Large intestine (tissue), 3 donors: ENCODE measurements at regions not wholly inside any gene's neighbourhood (a gene's known extent, or its start where the extent isn't known, plus 50 kb on each side); places are given as distances from the start of the nearest gene placed in this dataset.
"Not testable (repeated sequence)": the region's sequence is repeated elsewhere in the genome, so short reads cannot be mapped to it uniquely, and the experiment has no call there.

Experiments used
- DNase-seq, 2 donors: peaks; one replicate each; pipeline versions ENCODE4 v3.0.0 to v3.0.0-alpha.2; 2013
- H3K27ac ChIP-seq: one replicate; pipeline ENCODE4 v1.5.1; 2013; ENCODE audit warnings: low read length
- H3K27me3 ChIP-seq: 2 replicates; pipeline ENCODE4 v1.6.1; 2013; ENCODE audit warnings: low read length; ENCODE audit not compliant: control insufficient read depth, insufficient read depth
- H3K36me3 ChIP-seq: 2 replicates; pipeline ENCODE4 v1.6.1; 2013; ENCODE audit warnings: low read length; ENCODE audit not compliant: control insufficient read depth, insufficient read depth
- H3K4me1 ChIP-seq: one replicate; pipeline ENCODE4 v1.6.1; 2013; ENCODE audit warnings: low read length; ENCODE audit not compliant: control insufficient read depth, insufficient read depth
- H3K4me3 ChIP-seq: one replicate; pipeline ENCODE4 v1.5.1; 2013; ENCODE audit warnings: low read length
- H3K9me3 ChIP-seq: one replicate; pipeline ENCODE4 v1.6.1; 2013; ENCODE audit warnings: mild to moderate bottlenecking, low read depth, low read length, moderate library complexity; ENCODE audit not compliant: control insufficient read depth
- WGBS: methylation state at CpG from one replicate; pipeline ENCODE4 v1.1.5; 2013; ENCODE audit warnings: low lambda C conversion rate; ENCODE audit not compliant: insufficient coverage; 5-methylcytosine and 5-hydroxymethylcytosine counted together

DNA sequence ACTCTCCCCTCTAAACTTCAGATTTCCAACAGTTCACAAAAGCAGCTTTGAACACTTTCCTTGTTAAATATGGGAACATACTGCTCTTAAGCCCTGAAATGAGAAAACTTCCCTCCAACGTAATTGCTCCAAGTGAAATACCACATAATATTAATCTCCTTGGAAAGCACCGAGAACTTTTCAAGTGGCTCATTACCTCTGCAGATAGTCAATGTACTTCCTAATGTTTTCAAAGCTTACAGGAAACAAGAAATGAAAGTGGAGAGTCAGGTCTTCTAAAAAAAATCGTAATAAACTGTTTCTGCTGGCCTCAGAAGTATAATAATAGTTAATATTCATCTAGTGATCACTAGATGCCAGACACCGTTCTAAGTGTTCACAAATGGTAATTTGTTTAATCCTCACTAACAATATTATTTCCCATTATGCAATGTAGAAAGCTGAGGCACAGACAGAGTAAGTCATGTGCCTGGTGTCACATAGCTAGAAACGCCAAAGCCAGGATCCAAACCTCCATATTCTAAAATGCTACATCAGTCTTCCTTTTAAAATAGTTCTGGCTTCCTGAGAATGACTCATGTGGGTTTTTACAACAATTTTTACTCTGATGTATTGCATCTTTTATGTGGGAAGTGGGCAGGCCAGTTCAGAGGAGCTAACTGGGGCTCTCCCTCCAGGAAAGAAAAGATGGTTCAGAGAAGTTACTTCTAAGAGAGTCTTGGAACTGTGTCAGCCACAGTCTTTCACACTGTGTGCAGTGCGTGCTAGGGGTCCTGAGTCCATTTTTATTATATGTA is 177.2 kb downstream of the PLPPR4 start:
- H3K36me3 ChIP-seq, result no peaks in the 10 kb centered on the region
- WGBS, result 40% methylated on average over 1 of the region's 6 CpGs
- no peak overlapping the region for H3K4me3 ChIP-seq
- H3K9me3 ChIP-seq, result no peaks in the 10 kb centered on the region
- no peak overlapping the region for H3K27ac ChIP-seq
- no peaks in the 10 kb centered on the region for H3K4me1 ChIP-seq
- H3K27me3 ChIP-seq, result no peaks in the 10 kb centered on the region
- no peak for DNase-seq

DNA sequence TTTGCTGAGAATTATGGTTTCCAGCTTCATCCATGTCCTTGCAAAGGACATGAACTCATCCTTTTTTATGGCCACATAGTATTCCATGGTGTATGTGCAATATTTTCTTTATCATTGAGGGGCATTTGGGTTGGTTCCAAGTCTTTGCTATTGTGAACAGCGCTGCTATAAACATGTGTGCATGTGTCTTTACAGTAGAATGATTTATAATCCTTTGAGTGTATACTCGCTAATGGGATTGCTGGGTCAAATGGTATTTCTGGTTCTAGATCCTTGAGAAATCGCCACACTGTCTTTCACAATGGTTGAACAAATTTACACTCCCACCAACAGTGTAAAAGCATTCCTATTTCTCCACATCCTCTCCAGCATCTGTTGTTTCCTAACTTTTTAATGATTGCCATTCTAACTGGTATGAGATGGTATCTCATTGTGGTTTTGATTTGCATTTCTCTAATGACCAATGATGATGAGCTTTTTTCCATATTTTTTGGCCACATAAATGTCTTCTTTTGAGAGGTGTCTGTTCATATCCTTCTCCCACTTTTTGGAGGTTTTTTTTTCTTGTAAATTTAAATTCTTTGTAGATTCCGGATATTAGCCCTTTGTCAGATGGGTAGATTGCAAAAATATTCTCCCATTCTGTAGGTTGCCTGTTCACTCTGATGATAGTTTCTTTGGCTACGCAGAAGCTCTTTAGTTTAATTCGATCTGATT is 180.1 kb downstream of the PLPPR4 start:
- 93% methylated on average over 3 of the region's 6 CpGs for WGBS
- H3K27ac ChIP-seq, H3K4me1 ChIP-seq: not testable (repeated sequence)

DNA sequence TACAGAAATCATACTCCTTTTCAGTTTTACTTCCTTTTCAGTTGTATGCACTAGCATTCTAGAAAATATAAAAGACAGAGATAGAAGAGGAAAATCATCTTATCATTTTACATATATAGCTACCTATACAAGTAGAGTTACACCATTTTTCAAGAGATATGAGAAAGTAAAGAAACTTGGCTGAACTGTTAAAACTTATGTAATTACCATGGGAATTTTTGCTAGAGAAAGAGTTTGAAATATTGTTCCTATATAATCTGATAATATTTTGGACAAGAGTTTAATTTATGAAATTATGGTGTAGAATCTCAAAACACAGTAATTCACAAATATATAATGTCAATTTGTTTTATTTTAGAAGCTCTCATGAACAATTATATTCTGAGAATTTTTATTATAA is 180.8 kb downstream of the PLPPR4 start:
- H3K4me1 ChIP-seq, result no peaks in the 10 kb centered on the region
- H3K9me3 ChIP-seq, result no peaks in the 10 kb centered on the region
- no peaks in the 10 kb centered on the region for H3K27me3 ChIP-seq
- H3K27ac ChIP-seq, result no peak overlapping the region
- no peak overlapping the region for H3K4me3 ChIP-seq
- DNase-seq, result no peak
- H3K36me3 ChIP-seq, result no peaks in the 10 kb centered on the region

More for the DNA sequence above, 180.1 kb downstream of the PLPPR4 start:
- H3K4me3 ChIP-seq, H3K27me3 ChIP-seq, H3K36me3 ChIP-seq, H3K9me3 ChIP-seq, DNase-seq: not testable (repeated sequence)

DNA sequence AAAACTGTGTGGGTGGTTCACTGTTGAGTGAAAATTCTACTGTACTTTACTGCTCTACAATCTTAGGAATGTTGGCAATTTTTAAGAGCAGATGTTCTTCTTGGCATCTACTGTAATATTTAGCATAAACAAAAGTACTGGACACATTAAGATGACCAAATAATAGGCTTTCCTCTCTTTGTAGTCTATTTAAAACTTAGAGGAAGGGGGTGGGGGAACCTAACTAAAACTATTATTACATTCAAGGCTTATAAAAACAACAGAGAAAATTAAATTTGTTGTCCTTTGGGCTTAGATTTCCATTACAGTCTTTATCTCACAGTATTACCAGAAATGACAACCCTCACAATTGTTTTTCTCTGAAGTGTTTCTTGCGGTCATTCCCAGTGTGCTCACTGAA is 181.2 kb downstream of the PLPPR4 start:
- H3K27me3 ChIP-seq, result no peaks in the 10 kb centered on the region
- H3K36me3 ChIP-seq, result no peaks in the 10 kb centered on the region

DNA sequence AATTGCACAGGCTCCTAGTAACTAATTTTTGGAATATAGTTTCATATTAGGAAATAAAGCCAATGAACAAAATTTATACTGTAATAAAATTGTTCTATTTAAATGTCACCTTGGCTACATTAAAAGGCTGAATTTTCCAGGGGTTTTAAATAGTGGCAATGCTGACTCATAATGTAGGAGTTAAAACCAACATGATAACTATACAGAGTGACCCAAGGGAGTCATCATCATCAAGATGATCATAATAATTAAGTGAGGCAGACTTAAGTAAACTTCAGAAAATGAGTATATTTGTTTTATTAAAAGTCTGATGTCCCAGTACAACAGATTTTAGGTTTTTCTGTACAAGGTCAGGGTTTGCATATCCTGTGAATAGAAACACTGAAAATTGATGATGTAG is 183.4 kb downstream of the PLPPR4 start:
- Histone ChIP-seq H3K4me1 (no peaks in the 10 kb centered on the region), H3K36me3 (no peaks in the 10 kb centered on the region), H3K27me3 (no peaks in the 10 kb centered on the region), H3K9me3 (no peaks in the 10 kb centered on the region), H3K27ac (no peak overlapping the region), H3K4me3 (no peak overlapping the region)
- DNase-seq, result no peak

More for the DNA sequence above, 181.2 kb downstream of the PLPPR4 start:
- H3K27ac ChIP-seq, result no peak overlapping the region
- no peak overlapping the region for H3K4me3 ChIP-seq
- H3K4me1 ChIP-seq, result no peaks in the 10 kb centered on the region
- 91% methylated on average over 1 of the region's 1 CpG for WGBS
- DNase-seq, result peak in 1 of 2 donors; percentile 13
- H3K9me3 ChIP-seq, result no peaks in the 10 kb centered on the region

DNA sequence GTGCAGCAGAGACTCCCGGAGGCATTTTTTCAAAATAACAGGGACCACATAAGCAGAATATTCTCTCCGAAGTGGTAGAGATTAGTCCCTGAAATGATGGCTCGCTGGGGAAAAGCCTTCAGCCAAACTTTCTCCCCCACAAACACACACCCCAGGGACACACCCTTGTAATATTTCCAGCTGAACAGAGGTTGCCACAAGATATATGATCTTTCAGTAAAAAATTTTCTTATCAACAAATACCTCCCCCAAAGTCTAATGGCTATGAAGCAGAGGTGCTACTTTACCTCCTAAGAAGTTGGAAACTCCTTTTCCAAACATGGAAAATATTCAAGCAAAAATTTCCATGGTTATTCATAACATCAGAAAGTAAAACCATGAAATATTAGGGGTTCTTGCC is 190.2 kb upstream of the PALMD start:
- H3K4me3 ChIP-seq, result no peak overlapping the region
- no peaks in the 10 kb centered on the region for H3K4me1 ChIP-seq
- H3K9me3 ChIP-seq, result no peaks in the 10 kb centered on the region
- no peaks in the 10 kb centered on the region for H3K27me3 ChIP-seq
- no peak for DNase-seq
- H3K36me3 ChIP-seq, result no peaks in the 10 kb centered on the region
- 100% methylated on average over 1 of the region's 3 CpGs for WGBS
- H3K27ac ChIP-seq, result no peak overlapping the region

DNA sequence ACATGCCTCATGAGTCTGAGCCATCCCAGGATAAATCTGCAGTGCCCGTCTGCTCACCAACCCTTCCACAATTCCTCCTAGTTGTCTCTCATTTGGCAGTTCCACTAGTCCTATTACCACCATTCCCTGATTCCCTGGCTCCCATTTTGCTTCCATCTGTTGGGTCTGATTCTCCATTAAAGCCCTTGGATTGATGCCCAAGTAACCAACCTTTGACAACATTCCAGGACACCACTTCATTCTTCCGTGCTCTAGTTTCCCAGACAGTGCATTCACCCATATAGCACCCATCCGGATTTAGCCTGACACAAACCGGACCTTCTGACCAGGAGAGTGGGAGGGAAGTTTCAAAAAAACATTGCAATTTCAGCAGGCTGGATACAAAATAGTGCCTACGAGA is 189.4 kb upstream of the PALMD start:
- Histone ChIP-seq H3K36me3 (no peaks in the 10 kb centered on the region), H3K27ac (no peak overlapping the region), H3K9me3 (no peaks in the 10 kb centered on the region), H3K4me1 (no peaks in the 10 kb centered on the region), H3K4me3 (no peak overlapping the region), H3K27me3 (no peaks in the 10 kb centered on the region)
- DNase-seq, result no peak
- 100% methylated on average over 1 of the region's 5 CpGs for WGBS

DNA sequence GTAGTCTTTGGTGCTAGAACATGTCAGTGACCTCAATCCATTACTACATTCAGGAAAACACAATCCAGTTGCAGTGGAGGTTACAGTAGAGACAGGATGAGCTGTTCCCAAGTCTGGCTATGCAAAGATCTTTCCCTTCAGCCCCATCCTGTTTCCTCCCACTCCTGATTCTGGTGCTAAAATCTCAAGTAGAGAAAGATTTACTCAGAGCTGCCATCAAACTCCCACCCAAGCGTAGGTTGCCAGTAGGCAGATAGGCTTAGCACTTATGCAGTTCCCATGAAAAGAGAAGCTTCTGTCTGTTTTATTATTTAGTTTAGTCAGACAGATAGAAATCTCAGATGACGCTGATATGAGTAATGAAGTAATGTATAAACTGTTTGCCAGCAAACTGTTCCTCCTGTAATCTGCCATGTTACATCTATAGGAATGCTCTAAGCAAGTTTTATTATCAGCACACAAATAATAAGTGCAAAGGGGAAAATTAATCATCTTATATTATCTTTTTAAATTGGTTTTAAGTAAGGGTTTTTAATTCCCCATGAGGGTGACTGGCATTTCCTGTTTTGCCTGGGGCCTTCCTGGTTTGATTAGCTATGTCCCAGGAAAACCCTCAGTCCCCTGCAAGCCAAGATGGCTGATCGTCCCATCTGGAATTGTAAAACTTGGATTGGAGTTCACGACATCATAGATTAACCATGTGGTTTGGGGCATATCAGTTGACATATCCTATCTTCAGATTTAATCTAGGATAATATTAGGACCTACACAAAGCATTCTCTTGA is 188.3 kb upstream of the PALMD start:
- 80% methylated on average over 2 of the region's 4 CpGs for WGBS
- no peak for DNase-seq
- no peak overlapping the region for H3K27ac ChIP-seq
- no peaks in the 10 kb centered on the region for H3K36me3 ChIP-seq
- H3K9me3 ChIP-seq, result no peaks in the 10 kb centered on the region
- no peaks in the 10 kb centered on the region for H3K4me1 ChIP-seq
- no peaks in the 10 kb centered on the region for H3K27me3 ChIP-seq
- no peak overlapping the region for H3K4me3 ChIP-seq

DNA sequence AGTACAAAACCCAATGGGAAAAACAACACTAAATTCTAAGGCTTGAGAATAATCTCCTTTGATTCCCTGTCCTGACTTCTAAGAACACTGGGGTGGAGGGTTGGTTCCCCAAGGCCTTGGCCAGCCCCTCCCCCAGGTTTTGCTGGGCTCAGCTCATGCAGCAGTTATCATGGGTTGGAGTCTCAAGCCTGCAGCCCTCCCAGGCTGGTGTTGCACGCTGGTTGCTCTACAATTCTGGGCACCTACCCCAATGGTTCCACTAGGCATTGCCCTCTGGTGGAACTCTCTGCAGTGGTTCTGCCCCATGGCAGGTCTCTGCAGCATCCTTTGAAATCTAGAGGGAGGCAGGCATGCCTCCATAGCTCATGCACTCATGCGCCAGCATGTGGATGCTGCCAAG is 184.4 kb upstream of the PALMD start:
- Histone ChIP-seq H3K9me3 (no peaks in the 10 kb centered on the region), H3K4me3 (no peak overlapping the region), H3K27ac (no peak overlapping the region), H3K36me3 (no peaks in the 10 kb centered on the region), H3K27me3 (no peaks in the 10 kb centered on the region), H3K4me1 (no peaks in the 10 kb centered on the region)
- WGBS, result no CpG with 5 or more reads among the region's 2 CpGs
- no peak for DNase-seq

DNA sequence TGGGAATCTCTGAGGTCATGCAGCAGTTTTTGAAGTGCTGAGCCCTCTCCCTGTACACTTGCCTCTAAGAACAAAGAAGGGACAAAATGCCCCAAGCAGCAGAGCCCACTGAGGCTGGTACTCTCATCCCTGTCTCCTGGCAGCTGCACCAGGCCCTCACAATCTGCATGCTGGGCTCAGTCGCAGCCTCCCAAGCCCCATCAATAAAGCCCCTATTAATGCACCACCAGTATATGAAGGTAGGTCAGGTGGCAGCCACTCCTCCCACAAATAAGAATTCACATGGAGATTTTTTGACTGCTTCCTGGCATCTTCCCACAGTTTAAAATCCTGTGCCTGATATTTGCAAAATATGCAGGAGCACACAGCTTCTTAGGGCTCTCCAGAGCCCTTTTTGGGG is 181.2 kb upstream of the PALMD start:
- Histone ChIP-seq H3K27me3 (no peaks in the 10 kb centered on the region), H3K27ac (no peak overlapping the region), H3K9me3 (no peaks in the 10 kb centered on the region), H3K4me3 (no peak overlapping the region), H3K36me3 (no peaks in the 10 kb centered on the region), H3K4me1 (no peaks in the 10 kb centered on the region)
- WGBS, result no CpG with 5 or more reads among the region's 1 CpG
- no peak for DNase-seq
